CD4-positive, alpha-beta T cell treated with Interleukin-12 subunit alpha and Interleukin-12 subunit beta, for 1 hour (primary cell): ENCODE measurements at regions not wholly inside any gene's neighbourhood (a gene's known extent, or its start where the extent isn't known, plus 50 kb on each side); places are given as distances from the start of the nearest gene placed in this dataset.
"Not testable (repeated sequence)": the region's sequence is repeated elsewhere in the genome, so short reads cannot be mapped to it uniquely, and the experiment has no call there.

Source experiments
- DNase-seq: peaks from one replicate; pipeline ENCODE4 v3.0.0-alpha.2; 2020

GRCh38 chrX:8105531-8105930, 65.5 kb downstream of the VCX2 start:
- no peak for DNase-seq

- no peak for DNase-seq
These were observed 67.4 kb downstream of the VCX2 start for GRCh38 chrX:8103655-8104054.

- DNase-seq = no peak
These were observed 79.6 kb downstream of the VCX2 start for GRCh38 chrX:8091510-8091909.

- DNase-seq = no peak
These were observed 80.2 kb downstream of the VCX2 start for GRCh38 chrX:8090906-8091305.

- no peak for DNase-seq
These were observed 80.6 kb downstream of the VCX2 start for GRCh38 chrX:8090482-8090881.

- no peak for DNase-seq
These were observed 81.9 kb downstream of the VCX2 start for GRCh38 chrX:8089141-8089540.

GRCh38 chrX:8084006-8084405, 87.1 kb downstream of the VCX2 start:
- no peak for DNase-seq

GRCh38 chrX:8083286-8083685, 87.8 kb downstream of the VCX2 start:
- DNase-seq = no peak

- DNase-seq = no peak
These were observed 95.4 kb downstream of the VCX2 start for GRCh38 chrX:8075636-8076035.

- DNase-seq = no peak
These were observed 103.2 kb downstream of the VCX2 start for GRCh38 chrX:8067754-8068462.

GRCh38 chrX:8052909-8053308, 118.2 kb downstream of the VCX2 start:
- no peak for DNase-seq

- DNase-seq = no peak
These were observed 121.2 kb downstream of the VCX2 start for GRCh38 chrX:8049827-8050226.

- no peak for DNase-seq
These were observed 121.3 kb upstream of the PNPLA4 start for GRCh38 chrX:8048466-8048865.

GRCh38 chrX:8044947-8045346, 117.7 kb upstream of the PNPLA4 start:
- no peak for DNase-seq

- DNase-seq = no peak
These were observed 116.3 kb upstream of the PNPLA4 start for GRCh38 chrX:8043546-8043945.

GRCh38 chrX:8043121-8043520, 115.9 kb upstream of the PNPLA4 start:
- DNase-seq = no peak

- DNase-seq = no peak
These were observed 115.1 kb upstream of the PNPLA4 start for GRCh38 chrX:8042304-8042703.

- not testable (repeated sequence) for DNase-seq
These were observed 112.5 kb upstream of the PNPLA4 start for GRCh38 chrX:8039711-8040110.

- no peak for DNase-seq
These were observed 110.6 kb upstream of the PNPLA4 start for GRCh38 chrX:8037593-8038348.

- no peak for DNase-seq
These were observed 109.7 kb upstream of the PNPLA4 start for GRCh38 chrX:8036914-8037313.

GRCh38 chrX:8034058-8034457, 106.8 kb upstream of the PNPLA4 start:
- DNase-seq = no peak

- DNase-seq = no peak
These were observed 106.0 kb upstream of the PNPLA4 start for GRCh38 chrX:8033175-8033574.

- DNase-seq = no peak
These were observed 103.1 kb upstream of the PNPLA4 start for GRCh38 chrX:8030361-8030760.

GRCh38 chrX:8027827-8028226, 100.6 kb upstream of the PNPLA4 start:
- DNase-seq = no peak

- DNase-seq = no peak
These were observed 98.5 kb upstream of the PNPLA4 start for GRCh38 chrX:8025705-8026104.
